Lung (tissue), 11 donors: ENCODE measurements at regions not wholly inside any gene's neighbourhood (a gene's known extent, or its start where the extent isn't known, plus 50 kb on each side); places are given as distances from the start of the nearest gene placed in this dataset.

Source experiments
- ATAC-seq: fragments of 200-7000 bp; cut with Tn5 transposase; one replicate; pipeline ENCODE4 v1.9.1; 2020; ENCODE audit warnings: moderate number of reproducible peaks; ENCODE audit not compliant: insufficient read depth, low FRiP score
- DNase-seq, 3 donors: peaks; one replicate each; pipeline ENCODE4 v3.0.0-alpha.2; 2013 to 2017
- H3K27ac ChIP-seq, 2 donors: one replicate each; pipeline ENCODE4 v1.5.1; 2013; ENCODE audit warnings: mild to moderate bottlenecking in 2 of 2, moderate library complexity in 2 of 2, control low read depth in 1 of 2, inconsistent platforms in 1 of 2, low read depth in 1 of 2, low read length in 1 of 2
- H3K27me3 ChIP-seq, 3 donors: one replicate each; pipeline ENCODE4 v1.5.1; 2013; ENCODE audit warnings: low read length in 2 of 3; ENCODE audit not compliant: control insufficient read depth in 3 of 3, insufficient read depth in 3 of 3
- H3K36me3 ChIP-seq, 4 donors: one replicate each; pipeline ENCODE4 v1.5.1; 2013; ENCODE audit warnings: low read length in 4 of 4, mild to moderate bottlenecking in 1 of 4, moderate library complexity in 1 of 4; ENCODE audit not compliant: control insufficient read depth in 4 of 4, insufficient read depth in 4 of 4
- H3K4me1 ChIP-seq, 5 donors: one replicate each; pipeline ENCODE4 v1.5.1; 2013; ENCODE audit warnings: low read length in 5 of 5, mild to moderate bottlenecking in 2 of 5, moderate library complexity in 1 of 5; ENCODE audit not compliant: control insufficient read depth in 5 of 5, insufficient read depth in 5 of 5
- H3K4me3 ChIP-seq: one replicate; pipeline ENCODE4 v1.5.1; 2013; ENCODE audit warnings: mild to moderate bottlenecking, control low read depth, moderate library complexity
- H3K9ac ChIP-seq, 2 donors: one replicate each; pipeline ENCODE4 v1.5.1; 2013; ENCODE audit warnings: low read length in 2 of 2, control low read depth in 1 of 2; ENCODE audit not compliant: insufficient read depth in 1 of 2
- H3K9me3 ChIP-seq, 4 donors: one replicate each; pipeline ENCODE4 v1.5.1; 2013; ENCODE audit warnings: low read length in 3 of 4, mild to moderate bottlenecking in 1 of 4, moderate library complexity in 1 of 4; ENCODE audit not compliant: control insufficient read depth in 4 of 4, insufficient read depth in 3 of 4
- CTCF ChIP-seq: IDR thresholded peaks from 2 replicates; pipeline ENCODE4 v1.5.1; 2012; ENCODE audit warnings: mild to moderate bottlenecking; ENCODE audit errors: control extremely low read depth, extremely low read depth
- WGBS, 2 donors: extraction: QIAGEN DNeasy Blood & Tissue Kit; methylation state at CpG; one replicate each; pipeline ENCODE4 v1.1.7; 2013; 5-methylcytosine and 5-hydroxymethylcytosine counted together
- donor health status: control.
- donor health status: control.
- donor health status: Bipolar disorder and iron deficiency.
- donor health status: healthy.
- donor health status: DM: yes; HTN: yes; CAD: no.

GRCh38 chr6:141151710-141152417, 980.9 kb upstream of the GJE1 start:
- Histone ChIP-seq H3K27ac (no peak overlapping the region), H3K27me3 (no peaks in the 10 kb centered on the region), H3K4me3 (no peak overlapping the region), H3K9ac (no peak overlapping the region), H3K9me3 (peaks cover 0 to 3% (median 0%) of the 10 kb centered on the region in 4 donors), H3K4me1 (peaks cover 0 to 3% (median 0%) of the 10 kb centered on the region in 5 donors), H3K36me3 (no peaks in the 10 kb centered on the region)
- DNase-seq (no peak), ATAC-seq (no peak)
- 76 to 81% methylated on average over 3 of the region's 3 CpGs for WGBS, 2 donors
- no peak for TF ChIP-seq CTCF

GRCh38 chr6:141141870-141142269, 990.9 kb upstream of the GJE1 start:
- H3K4me1 ChIP-seq, result no peaks in the 10 kb centered on the region
- no peak overlapping the region for H3K9ac ChIP-seq
- ATAC-seq, result no peak
- no peaks in the 10 kb centered on the region for H3K36me3 ChIP-seq
- no peak overlapping the region for H3K27ac ChIP-seq
- 56 to 74% methylated on average over 2 of the region's 2 CpGs for WGBS, 2 donors
- no peak for TF ChIP-seq CTCF
- no peaks in the 10 kb centered on the region for H3K27me3 ChIP-seq
- no peaks in the 10 kb centered on the region for H3K9me3 ChIP-seq
- DNase-seq, result no peak
- H3K4me3 ChIP-seq, result no peak overlapping the region

GRCh38 chr6:141140905-141141304, 991.8 kb upstream of the GJE1 start:
- Histone ChIP-seq H3K9ac (no peak overlapping the region), H3K4me3 (no peak overlapping the region), H3K36me3 (no peaks in the 10 kb centered on the region), H3K4me1 (no peaks in the 10 kb centered on the region), H3K9me3 (no peaks in the 10 kb centered on the region), H3K27me3 (no peaks in the 10 kb centered on the region), H3K27ac (no peak overlapping the region)
- ATAC-seq (no peak), DNase-seq (no peak)
- TF ChIP-seq CTCF, result no peak

GRCh38 chr6:141139461-141139860, 993.3 kb upstream of the GJE1 start:
- Histone ChIP-seq H3K36me3 (no peaks in the 10 kb centered on the region), H3K27ac (no peak overlapping the region), H3K27me3 (no peaks in the 10 kb centered on the region), H3K4me1 (no peaks in the 10 kb centered on the region), H3K9ac (no peak overlapping the region), H3K9me3 (no peaks in the 10 kb centered on the region), H3K4me3 (no peak overlapping the region)
- ATAC-seq (no peak), DNase-seq (no peak)
- WGBS, 2 donors, result 91 to 96% methylated on average over 10 of the region's 10 CpGs
- TF ChIP-seq CTCF, result no peak
